Activated naive CD4-positive, alpha-beta T cell treated with anti-CD3 and anti-CD28 coated beads, Interleukin-2, amount 50 U/mL, for 72 hours (primary cell): ENCODE measurements at regions not wholly inside any gene's neighbourhood (a gene's known extent, or its start where the extent isn't known, plus 50 kb on each side); places are given as distances from the start of the nearest gene placed in this dataset.
A peak's percentile ranks its signal among the peaks of the same experiment; 100 is the strongest.

Source experiments
- ATAC-seq, 2 donors: fragments of 150-1000 bp; cut with Tn5 transposase; 2 replicates each; pipeline ENCODE4 v1.10.0; 2021; ENCODE audit warnings: mild to moderate bottlenecking in 2 of 2, moderate library complexity in 2 of 2
- DNase-seq, 2 donors: peaks; one replicate each; pipeline ENCODE4 v3.0.0; 2021 to 2022; ENCODE audit warnings: low spot score in 2 of 2
- H3K27ac Mint-ChIP-seq, 2 donors: one replicate each; pipeline ENCODE4 v1.8.0; 2022; ENCODE audit warnings: mild to moderate bottlenecking in 2 of 2, mixed read lengths in 2 of 2
- H3K36me3 Mint-ChIP-seq, 2 donors: one replicate each; pipeline ENCODE4 v1.8.0; 2022; ENCODE audit warnings: mixed read lengths in 2 of 2
- H3K9me3 Mint-ChIP-seq, 2 donors: one replicate each; pipeline ENCODE4 v1.8.0; 2022; ENCODE audit warnings: mixed read lengths in 2 of 2

DNA sequence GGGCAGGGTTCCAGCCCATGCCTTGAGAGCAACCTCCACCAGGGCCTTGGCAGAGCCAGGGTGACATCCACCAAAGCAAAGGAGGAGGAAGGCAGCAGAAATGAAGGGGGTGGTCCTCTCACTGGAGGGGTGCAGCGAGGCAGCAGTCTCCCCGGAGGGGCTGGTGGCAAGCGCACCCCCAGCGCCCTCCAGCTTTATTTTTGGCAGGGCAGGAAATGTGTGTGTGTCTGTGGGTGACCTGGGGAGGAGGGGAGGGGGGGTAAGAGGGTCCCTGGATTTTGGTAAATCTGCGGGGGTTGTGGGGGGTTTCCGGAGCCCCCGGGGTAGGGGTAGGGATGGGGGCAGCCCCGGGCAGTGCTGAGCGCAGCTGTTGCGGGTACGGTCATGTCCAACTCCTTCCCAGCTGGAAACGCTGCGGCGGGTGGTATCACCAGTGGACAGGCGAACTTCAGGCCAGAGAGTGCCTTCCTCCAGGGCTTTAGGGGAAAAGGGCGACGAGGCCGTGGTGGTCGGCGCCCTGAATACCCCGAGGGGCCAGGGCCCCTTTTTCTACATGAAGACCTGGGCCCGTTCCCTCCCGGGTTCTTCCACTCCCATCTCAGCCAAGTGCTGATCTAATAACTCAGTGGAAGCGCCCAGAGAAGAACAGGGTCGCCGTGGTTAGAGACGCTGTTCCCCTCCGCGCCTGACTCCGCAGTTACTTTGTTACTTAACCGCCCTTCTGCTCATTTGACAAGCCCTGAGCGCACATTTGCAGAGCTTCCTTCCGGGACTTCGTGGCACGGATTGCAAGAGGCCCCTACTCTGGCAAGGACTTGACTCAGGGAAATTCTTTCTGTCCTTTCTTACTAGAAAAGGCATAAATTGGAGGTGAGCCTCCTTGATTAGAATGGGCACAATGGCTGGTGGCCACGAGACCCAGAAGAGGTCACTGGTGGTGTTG, 55.2 kb downstream of the FOS start:
- DNase-seq (peak; percentile 42 to 56), ATAC-seq (peak; percentile 81 to 84)
- H3K27ac Mint-ChIP-seq = peak overlapping the region; percentile 61 to 83
- H3K36me3 Mint-ChIP-seq = no peaks in the 10 kb centered on the region
- H3K9me3 Mint-ChIP-seq = no peaks in the 10 kb centered on the region

DNA sequence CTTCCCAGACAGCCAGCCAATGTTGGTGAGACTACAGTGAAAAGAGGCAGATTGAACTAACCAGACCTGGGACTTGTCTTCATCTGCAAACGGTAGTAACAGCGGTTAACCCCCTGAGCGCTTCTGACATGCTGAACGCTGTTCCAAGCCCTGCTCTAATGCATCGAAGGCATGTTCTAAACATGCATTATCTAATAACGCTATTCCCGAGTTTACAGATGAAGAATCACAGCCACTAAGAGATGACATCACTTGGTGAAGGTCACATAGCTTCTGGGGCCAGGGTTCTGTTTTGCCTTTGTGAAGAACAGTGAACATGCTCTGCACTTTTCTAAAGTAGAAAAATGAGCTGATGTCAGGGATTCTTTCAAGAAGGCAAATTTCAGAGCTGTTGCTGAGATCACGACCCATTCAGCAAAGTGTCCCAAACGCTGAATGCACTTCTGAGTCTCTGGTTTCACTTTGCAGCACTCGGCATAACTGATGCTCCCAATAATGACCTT, 56.0 kb downstream of the FOS start:
- DNase-seq = no peak
- Mint-ChIP-seq H3K27ac (peak overlapping the region in 1 of 2 donors; percentile 83), H3K9me3 (no peaks in the 10 kb centered on the region)

DNA sequence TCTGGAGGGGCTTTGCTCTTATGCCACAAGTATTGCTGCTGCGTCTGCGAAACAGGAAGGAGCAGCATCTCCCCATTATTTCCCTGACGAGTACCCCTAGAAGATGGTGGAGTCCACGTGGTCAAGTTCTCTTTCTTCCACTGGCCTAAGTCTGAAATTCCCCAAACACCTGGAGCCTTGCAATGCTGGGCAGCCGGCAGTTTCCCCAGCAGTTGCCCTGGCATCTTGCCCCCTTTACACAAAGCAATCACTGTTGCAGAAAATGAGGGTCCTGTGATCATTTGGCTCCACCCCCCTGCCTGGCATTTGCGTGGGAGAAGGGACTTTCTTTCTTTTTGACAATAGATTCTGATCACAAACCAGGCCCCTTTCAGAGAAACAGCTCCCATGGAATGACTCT, 56.9 kb downstream of the FOS start:
- Mint-ChIP-seq H3K9me3 (no peaks in the 10 kb centered on the region), H3K36me3 (no peaks in the 10 kb centered on the region), H3K27ac (peak overlapping the region in 1 of 2 donors; percentile 47)
- ATAC-seq (no peak), DNase-seq (no peak)

More for the DNA sequence above, 56.0 kb downstream of the FOS start:
- no peaks in the 10 kb centered on the region for H3K36me3 Mint-ChIP-seq
- peak; percentile 68 to 70 for ATAC-seq

DNA sequence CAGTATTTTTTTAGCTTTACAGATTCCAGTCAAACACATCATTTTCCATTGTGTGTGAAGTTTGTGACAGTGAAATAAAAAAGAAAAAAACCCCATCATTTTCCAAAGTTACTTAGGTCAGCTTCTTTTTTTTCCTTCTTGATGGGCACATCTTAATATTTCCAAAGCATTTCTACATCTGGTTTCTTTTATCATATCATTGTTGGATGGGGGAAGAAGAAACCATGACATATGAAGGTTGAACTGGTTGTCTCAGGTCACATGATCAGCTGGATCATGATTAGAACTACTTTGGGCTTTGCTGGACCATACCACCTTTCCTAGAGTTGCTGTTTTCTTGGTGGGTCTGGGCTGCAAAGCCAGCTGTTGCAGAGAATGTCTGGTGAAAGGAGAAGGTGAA, 59.8 kb downstream of the FOS start:
- no peak for ATAC-seq
- no peaks in the 10 kb centered on the region for H3K36me3 Mint-ChIP-seq
- H3K27ac Mint-ChIP-seq = no peak overlapping the region
- DNase-seq = no peak
- no peaks in the 10 kb centered on the region for H3K9me3 Mint-ChIP-seq

DNA sequence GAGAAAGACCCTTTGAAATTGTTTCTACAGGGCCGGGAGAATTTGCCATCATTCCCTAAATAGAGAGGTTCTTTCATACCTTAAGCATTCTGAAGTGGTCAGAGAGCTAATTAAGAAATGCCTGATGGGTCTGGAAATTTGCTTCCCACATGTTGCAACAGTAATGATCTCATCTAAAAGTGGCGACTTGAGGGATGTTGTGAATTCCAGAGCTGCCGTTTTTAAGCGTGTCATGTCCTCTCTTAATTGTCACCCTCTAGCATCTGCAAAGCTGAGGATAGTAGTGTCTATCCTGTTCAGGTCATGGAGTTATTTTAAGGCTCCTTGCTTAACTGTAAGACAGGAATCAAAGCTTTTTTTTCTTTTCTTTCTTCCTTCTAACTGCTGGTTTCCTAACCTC, 60.4 kb downstream of the FOS start:
- DNase-seq = no peak
- Mint-ChIP-seq H3K27ac (no peak overlapping the region), H3K36me3 (no peaks in the 10 kb centered on the region), H3K9me3 (no peaks in the 10 kb centered on the region)
- ATAC-seq = no peak

DNA sequence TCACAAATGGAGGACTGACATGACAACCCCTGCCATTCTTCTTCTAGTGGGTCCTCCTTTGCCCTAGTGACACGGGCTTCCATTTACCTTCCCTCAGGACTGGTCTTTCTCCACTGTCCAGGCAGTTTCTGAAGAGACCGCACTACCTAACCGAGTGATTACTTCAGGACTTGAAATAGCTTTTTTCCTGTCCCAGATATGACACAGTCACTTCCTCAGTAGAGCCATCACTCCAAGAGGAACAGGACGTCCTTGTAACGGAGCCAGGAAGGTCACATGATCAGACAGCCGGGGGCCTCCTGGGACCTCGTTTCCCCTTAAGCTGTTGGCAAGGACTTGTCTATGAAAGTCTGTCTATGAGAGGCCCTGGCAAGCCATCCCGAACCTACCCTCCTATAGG, 62.3 kb downstream of the FOS start:
- DNase-seq (no peak), ATAC-seq (no peak)
- Mint-ChIP-seq H3K27ac (no peak overlapping the region), H3K36me3 (no peaks in the 10 kb centered on the region), H3K9me3 (no peaks in the 10 kb centered on the region)

DNA sequence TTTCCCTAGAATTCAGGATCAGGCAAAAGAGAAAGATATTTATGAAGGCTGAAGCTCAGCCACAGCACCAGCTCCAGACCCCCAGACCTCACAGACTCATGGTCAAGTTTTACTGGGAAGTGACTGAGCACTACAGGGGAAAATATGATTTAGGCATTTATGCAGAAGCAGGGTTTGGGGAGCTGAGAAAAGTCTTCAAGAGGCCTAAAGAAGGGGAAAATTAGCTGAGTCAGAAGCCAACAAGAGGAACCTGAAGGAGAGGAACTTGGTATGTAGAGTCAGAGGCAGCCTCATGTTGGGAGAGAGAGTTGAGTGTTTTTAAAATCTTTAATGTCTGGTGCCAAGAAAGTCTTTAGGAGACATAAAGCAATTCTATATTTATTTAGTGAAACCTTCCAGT, 63.0 kb downstream of the FOS start:
- no peak for DNase-seq
- ATAC-seq = no peak
- no peaks in the 10 kb centered on the region for H3K9me3 Mint-ChIP-seq
- no peak overlapping the region for H3K27ac Mint-ChIP-seq
- H3K36me3 Mint-ChIP-seq = peaks cover 0 to 5% of the 10 kb centered on the region in 2 donors

DNA sequence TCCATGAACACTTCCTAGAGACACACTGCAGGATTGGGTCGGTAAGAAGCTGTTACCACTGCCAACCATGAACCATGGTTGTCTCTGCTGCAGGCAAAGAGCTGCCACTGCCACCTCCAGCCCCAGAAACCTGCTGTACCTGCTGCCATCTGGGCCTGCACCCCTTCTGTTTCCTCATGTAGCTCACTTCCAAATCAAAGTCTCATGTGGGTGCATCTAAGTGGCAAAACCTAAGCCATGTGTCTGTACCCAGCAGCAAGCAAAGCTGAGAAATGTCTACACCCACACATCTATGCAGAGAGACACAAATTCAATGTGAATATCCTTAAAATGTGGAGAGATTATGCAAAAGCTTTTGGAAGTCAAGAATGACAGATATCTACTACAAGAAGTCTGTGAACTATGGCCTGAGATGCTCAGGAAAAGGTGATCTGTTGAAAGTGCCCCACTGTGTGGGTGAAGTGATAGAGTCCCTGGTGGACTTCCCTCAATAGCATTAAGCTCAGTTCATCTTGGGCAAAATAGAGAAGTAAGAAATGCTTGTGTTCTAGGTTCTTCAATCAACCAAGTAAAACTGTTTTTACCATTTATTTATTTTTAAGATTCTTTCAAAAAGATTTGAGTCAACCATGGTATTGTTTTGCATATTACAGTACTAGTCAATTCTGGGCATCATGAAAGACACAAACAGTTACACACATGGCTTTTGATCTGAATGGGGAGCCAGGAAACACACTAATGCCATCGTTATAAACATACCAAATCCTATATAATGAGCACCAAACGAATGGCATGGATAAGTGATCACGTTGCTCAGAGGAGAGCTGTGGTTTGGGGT, 64.4 kb downstream of the FOS start:
- DNase-seq = no peak
- H3K9me3 Mint-ChIP-seq = peaks cover 0 to 3% of the 10 kb centered on the region in 2 donors
- no peak overlapping the region for H3K27ac Mint-ChIP-seq
- H3K36me3 Mint-ChIP-seq = peaks cover 0 to 5% of the 10 kb centered on the region in 2 donors
- no peak for ATAC-seq

DNA sequence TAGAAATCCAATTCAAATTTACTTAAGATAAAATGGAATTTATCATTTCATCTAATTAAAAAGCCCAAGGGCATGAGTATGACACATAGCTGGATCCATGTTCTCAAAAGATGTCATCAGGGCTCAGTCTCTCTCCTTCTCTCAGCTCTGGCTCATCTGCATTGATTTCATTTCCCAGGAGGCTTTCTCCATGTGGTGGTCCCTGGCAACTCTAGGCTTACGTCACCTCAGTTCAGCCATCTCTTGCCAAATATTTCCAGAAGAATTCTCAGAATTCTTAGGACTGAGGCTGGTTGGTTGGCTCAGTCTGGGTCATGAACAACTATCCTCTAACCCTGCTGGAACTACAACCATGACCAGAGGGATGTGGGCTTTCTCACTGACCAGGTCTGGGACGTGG, 65.3 kb downstream of the FOS start:
- ATAC-seq = no peak
- Mint-ChIP-seq H3K27ac (no peak overlapping the region), H3K9me3 (peaks cover 0 to 3% of the 10 kb centered on the region in 2 donors), H3K36me3 (peaks cover 0 to 5% of the 10 kb centered on the region in 2 donors)
- no peak for DNase-seq

DNA sequence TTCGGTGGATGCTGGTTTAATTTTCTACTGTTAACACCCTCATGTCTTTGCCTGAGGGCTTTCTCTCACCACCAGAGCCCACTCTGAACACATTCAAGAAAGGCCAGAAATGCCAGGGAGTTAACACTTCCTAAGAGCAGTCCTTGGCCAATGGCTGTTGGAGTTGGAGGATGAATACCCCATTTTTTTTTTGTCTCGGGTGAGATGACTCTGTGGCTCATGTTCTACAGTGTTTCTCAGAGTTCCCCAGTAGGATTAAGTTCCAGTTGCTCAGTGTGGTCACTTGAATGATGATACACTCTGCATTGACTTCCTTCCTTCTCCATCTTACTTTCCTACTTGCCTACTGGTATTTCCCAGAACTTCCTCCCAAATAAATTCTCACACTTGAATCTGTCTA, 65.8 kb downstream of the FOS start:
- ATAC-seq (no peak), DNase-seq (no peak)
- Mint-ChIP-seq H3K27ac (no peak overlapping the region), H3K9me3 (peaks cover 3 to 7% of the 10 kb centered on the region in 2 donors), H3K36me3 (peaks cover 0 to 6% of the 10 kb centered on the region in 2 donors)

DNA sequence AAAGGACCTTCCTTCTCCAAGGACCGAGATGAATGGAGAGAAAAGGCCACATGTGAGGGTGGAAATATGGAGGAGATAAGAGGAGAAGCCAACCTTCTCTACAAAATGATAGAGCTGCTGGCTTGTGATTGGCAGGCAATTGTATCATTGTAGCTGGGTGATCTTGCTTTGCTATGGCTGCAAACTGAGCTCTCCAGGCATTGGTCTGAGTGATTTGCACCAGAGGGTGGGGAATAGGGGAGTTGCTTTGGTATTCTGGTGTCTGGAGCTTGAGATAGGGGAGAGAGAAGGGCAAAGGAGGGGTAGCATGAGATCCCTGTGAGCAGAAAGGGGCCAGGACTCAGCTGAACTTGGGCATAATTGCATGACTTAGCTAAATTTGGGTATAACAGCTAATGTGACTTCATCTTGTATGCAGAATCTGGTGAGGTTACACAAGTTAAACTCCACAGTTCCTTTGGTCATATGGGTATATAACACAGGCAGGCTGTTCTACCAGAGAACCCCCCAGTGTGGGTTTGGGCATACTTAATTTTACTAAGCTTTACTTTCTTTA, 72.0 kb downstream of the FOS start:
- DNase-seq (no peak), ATAC-seq (no peak)
- peaks cover 0 to 15% of the 10 kb centered on the region in 2 donors for H3K36me3 Mint-ChIP-seq
- H3K9me3 Mint-ChIP-seq = peaks cover 9 to 17% of the 10 kb centered on the region in 2 donors
- no peak overlapping the region for H3K27ac Mint-ChIP-seq

DNA sequence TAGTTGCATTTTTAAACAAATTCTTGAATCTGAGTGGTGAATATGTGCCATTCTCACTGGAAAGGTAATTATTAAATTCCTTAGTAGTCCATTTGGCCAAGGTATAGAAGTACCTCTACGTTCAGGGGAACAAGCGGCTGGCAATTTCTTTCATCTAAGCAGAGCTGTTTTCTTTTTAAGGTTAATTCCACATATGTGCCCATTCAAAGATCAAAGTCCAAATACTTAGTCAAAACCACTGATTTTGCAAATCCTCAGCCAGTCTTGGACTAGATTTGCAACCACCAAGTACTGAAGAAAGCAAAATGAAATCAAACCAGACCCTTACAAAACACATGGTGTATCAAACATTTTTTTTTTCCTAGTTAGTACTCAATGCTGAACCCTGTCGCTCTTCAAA, 68.7 kb upstream of the JDP2 start:
- no peak overlapping the region for H3K27ac Mint-ChIP-seq
- H3K9me3 Mint-ChIP-seq = no peaks in the 10 kb centered on the region
- DNase-seq (no peak), ATAC-seq (no peak)
- H3K36me3 Mint-ChIP-seq = no peaks in the 10 kb centered on the region

DNA sequence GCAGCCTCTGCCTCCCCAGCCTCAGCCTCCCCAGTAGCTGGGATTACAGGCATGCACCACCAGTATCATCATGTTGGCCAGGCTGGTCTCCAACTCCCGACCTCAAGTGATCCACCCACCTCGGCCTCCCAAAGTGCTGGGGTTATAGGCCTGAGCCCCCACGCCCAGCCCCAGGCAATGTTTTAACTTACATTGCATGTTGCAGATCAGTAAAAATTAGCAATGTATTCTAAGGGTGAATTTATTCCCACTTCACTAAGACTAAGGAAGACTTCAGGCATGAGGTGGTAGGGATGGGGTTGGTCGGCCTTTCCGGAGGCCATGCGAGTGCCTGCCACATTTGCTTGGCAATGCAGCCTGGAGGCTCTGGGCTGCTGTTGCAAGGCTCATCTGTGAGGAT, 66.8 kb upstream of the JDP2 start:
- no peaks in the 10 kb centered on the region for H3K36me3 Mint-ChIP-seq
- no peaks in the 10 kb centered on the region for H3K9me3 Mint-ChIP-seq
- no peak overlapping the region for H3K27ac Mint-ChIP-seq
- DNase-seq (no peak), ATAC-seq (no peak)

DNA sequence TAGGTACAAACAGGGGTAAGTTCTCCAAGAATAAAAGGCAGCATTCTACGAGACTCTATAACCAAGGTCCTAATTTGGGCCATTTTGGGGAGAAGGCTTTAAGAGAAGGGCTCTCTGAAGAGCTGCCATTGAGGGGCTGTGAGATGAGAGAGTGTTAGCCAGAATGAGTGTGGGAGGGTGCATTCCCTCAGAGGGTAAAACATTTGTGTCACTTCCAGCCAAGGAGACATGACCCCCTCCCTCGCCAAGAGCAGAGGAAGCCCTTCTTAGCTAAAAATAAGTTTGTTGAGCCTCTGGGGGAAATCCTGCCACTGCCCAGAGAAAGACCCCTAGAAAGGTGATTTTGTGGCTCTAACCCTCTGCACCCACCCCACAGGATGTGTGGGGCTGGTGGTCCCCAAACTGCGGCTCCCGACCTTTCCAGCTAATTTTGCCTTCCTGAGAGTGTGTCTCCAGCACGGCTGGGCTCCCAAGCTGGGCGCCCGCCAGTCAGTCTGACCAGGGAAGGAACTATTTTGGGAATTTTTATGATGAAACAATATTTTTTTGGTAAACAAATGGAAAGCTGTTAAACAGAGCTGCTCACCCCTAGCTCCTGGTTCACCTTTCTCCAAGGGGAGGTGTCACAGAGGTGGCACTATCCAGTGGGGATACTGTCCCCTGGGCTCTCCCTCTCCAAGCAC, 65.9 kb upstream of the JDP2 start:
- H3K9me3 Mint-ChIP-seq = no peaks in the 10 kb centered on the region
- DNase-seq (no peak), ATAC-seq (no peak)
- H3K27ac Mint-ChIP-seq = no peak overlapping the region
- H3K36me3 Mint-ChIP-seq = no peaks in the 10 kb centered on the region

DNA sequence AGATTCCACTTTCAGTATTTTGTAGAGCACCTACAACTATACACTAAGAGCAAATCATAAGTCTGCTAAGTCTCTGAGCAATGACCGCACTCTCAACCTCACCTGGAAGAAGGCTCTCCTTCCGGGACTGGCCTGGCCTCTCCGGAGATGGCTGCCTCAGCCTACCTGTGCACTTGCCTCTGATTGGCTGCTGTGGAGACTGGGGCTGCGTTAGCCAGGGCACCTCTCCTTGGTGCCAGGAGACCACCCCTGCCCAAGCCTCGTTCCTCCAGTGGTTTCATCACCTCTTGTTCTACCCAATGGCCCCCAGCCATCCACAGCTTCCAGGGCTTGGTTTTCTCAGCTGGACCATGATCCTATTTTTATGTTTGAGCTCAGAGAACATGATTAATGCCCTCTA, 64.7 kb upstream of the JDP2 start:
- ATAC-seq (no peak), DNase-seq (no peak)
- Mint-ChIP-seq H3K27ac (no peak overlapping the region), H3K9me3 (no peaks in the 10 kb centered on the region), H3K36me3 (no peaks in the 10 kb centered on the region)

DNA sequence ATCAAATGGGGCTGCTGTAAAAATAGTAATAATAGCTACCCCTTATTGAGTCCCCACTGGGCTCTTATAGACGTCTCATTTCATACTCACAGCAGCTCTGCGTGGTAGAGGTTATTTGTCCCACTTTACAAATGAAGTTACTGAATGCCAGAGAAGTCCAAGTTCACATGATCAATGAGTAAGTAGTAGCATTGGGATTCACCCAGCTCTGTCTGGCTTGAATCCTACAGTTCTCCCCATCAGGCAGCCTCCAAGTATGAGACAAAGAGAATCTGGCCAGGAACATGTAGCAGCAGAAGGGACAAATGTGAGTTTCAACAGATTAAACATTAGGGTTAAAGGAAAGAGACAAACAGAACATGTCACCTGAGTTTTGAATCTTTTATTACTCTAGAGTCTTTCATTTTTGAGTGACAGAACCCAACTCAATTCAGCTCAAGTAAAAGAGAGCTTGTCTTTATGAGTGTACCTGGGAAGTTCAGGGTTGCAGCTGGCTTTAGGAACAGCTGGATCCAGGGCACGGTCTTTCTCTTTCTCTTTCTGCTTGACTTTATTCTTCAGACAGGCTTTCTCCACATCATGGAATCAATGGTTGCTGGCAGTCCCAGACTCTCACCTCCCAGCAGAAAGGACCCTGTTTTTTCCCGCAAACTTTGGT, 64.1 kb upstream of the JDP2 start:
- no peaks in the 10 kb centered on the region for H3K36me3 Mint-ChIP-seq
- no peak for DNase-seq
- no peaks in the 10 kb centered on the region for H3K9me3 Mint-ChIP-seq
- no peak for ATAC-seq
- H3K27ac Mint-ChIP-seq = no peak overlapping the region
